IPS DF 19.7 (cell line): ENCODE measurements at regions not wholly inside any gene's neighbourhood (a gene's known extent, or its start where the extent isn't known, plus 50 kb on each side); places are given as distances from the start of the nearest gene placed in this dataset.
"Not testable (repeated sequence)": the region's sequence is repeated elsewhere in the genome, so short reads cannot be mapped to it uniquely, and the experiment has no call there.

Experiments used
- DNase-seq: peaks from one replicate; pipeline ENCODE4 v3.0.0-alpha.2; 2013; ENCODE audit warnings: low read depth, low spot score

DNA sequence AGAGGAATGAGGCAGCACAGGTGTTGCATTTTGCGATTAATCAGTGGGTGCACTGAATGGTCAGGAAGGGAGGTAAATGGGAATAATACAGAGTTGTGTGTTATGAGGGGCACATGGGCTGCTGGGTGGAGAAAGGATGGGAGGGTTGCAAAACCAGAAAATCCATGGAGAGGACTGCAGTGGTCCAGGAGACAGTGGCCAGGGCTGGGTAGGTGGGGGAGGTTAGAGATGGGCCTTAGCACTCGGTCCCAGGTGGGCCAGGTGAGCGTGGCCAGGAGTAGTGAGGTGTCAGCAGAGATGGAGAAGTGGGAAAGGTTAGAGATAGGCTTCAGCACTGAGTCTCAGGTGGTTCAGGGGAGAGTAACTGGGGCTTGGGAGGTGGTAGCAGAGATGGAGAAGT is 399.1 kb upstream of the LARGE1 start:
- DNase-seq: no peak

DNA sequence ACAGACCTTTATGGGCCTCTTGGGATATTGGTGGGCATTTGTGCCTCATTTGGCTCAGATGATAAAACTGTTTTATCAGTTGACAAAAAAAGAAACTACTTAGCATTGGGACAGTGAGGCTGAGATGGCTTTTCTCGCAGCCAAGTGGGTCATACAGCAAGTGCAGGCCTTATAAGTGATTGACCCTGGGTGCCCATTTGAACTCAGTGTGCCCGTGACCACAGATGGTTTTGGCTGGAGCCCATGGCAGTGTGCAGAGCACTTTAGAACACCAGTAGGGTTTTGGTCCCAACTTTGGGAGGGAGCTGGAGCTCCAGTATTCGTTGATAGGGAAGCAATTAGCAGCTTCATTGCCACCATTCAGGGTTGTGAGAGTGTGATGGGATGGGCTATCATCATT is 404.5 kb upstream of the LARGE1 start:
- no peak for DNase-seq

DNA sequence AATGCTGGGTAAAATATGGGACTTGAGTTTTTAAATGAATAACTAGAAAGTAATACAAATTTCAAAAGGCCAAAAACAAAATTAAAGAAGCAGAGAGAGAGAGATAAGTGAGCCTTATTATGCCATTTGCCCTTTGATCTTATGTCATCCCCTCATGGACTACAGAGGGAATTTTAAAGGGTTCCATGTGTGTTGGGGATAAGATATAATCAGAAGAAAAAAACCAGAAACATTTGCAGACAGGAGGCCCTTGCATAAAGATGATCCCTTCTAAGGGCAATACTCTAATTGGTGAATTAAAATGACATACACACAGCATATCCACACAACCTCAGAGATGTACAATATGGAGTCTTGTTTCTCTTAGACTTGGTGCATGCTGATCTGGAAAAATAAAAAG is 406.6 kb upstream of the LARGE1 start:
- no peak for DNase-seq

DNA sequence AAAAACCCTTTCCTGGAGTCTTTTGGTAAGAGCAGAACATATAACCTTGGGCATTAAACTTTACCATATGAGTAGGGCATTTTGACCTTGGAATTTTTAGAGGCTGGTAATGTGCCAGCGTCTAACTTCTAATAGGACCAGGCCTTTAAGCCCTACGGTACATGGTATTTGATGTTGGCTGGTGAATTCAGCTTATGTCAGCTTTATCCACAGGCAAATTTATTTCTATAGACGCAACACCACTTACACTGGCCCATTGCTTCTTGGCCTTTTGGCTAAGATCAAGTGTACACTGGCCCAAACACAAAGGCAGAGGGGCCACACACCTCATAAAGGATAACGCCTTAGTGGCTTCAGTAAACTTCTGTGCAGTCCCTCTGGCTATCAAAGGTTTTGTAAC is 410.2 kb upstream of the LARGE1 start:
- DNase-seq: no peak

DNA sequence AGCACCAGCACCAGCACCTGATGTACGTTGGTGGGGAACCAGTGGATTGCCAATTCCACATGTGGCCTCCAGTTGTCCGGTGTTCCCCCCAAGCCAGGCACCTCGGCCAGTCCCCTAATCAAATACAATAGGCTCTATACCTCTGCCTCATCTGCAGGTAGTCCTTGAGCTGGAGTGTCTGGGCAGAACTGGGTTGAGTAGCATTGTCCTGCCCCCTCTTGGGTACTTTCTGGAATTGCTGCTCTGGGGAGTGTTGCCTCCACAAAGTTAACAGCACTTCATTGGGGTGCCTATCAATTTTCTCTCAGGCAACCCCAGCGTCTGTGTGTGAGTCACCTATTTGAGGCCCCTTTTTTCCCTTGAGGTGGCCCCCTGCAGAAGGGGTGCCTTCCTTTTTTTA is 413.0 kb upstream of the LARGE1 start:
- DNase-seq: no peak

DNA sequence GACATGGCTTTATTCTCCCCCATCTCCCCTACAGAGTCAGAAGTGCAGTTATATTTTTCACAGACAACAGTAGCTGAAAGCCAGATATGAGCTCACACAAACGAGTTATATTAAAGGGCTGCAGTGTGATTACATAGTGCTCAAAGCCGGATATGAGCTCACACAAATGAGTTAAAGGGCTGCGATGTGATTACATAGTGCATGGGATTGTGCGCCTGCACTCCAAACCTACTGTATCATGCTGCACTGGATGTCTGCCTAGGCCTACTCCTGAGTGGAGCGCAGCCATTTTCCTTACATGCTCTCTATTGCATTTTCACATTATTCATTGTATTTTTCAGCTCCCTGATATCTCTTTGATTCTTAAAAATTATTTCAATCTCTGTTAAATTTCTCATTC is 414.6 kb upstream of the LARGE1 start:
- no peak for DNase-seq

DNA sequence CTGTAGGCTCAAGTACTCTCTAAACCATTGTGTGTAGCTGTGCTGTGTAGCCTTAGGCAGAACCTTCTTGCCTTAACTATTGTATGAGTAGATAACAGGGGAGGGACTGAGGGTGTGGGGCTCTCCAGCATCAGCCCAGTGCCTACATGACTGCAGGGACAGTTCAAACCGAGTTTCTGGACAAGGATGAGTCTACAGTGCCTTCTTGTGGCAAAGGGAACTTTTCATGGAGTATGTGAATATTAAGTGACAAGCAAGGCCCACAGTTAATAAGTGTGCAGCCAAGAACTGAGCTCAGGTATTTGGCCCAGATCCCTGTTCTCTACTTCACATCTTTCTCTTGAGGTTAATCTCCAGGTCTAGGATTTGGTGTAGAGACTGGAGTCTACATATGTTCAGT is 424.4 kb upstream of the LARGE1 start:
- no peak for DNase-seq

DNA sequence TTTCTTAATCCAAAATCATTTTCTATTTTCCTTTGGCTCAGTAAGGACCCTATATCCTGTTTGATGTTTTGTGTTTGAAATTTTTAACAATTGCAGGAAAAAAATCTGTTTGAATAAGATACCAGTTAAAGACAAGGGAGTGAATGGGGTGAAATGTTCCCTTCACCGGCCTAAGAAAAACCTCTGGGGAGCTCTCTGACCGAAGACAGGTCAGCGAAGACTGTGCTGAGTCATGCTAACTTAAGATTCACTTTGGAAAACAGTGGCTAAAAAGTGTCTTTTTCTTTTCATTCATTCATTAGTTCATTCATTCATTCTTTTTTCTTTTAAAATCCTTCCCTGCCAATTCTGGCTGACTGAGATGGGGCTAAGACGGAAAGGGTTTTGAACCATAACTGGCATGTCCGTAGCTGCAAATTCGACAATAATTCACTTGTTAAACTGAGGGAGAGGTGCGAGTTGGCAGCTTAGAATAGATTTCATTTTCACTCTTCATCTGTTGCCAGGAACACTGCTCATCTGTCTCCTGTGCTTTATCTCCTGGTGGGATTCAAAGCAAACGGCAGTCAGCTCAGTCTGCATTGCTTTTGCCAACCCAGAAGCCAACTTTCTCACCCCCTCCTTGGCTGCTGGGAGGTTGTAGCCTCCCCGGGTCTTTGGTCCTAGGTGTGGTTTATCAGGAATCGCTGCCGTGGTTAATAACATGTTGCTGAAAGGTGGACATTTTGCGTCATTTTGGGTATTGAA is 434.0 kb upstream of the LARGE1 start:
- no peak for DNase-seq

DNA sequence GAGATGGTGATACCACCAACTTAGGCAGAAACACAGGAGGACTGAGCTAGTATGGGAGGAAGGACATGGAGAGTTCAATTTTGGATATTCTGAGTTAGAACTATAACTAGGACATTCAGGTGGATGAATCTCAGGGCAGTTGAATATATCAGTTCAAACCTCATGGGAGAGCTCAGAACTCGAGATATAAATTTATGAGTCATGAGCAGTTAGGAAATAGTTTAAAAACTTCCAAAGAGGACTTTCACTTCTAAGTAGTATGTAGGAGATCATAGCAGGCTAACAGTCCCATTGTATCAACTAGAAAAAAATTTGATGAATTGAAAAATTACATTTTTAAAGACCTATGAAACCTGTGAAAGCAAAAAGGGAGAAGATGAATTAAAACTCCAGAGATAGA is 436.2 kb upstream of the LARGE1 start:
- no peak for DNase-seq

DNA sequence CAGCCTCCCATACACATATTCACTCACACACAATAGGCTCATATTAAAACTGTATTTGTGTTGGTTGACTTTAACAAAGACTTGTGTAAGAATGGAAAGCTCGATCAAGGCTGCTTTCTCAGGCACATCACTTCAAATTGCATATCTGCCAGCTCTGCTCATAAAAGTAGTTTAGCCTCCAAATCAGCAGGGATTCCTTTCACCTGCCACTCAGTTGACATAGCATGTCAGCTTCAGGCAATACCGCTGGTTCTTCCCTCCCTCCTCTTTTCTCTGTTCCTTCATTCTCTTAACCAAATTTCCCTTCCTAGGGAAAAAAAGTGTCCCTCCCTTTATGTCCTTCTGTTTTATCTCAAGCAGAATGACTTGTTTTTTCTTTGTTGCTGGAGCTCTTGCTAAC is 450.4 kb upstream of the LARGE1 start:
- no peak for DNase-seq

DNA sequence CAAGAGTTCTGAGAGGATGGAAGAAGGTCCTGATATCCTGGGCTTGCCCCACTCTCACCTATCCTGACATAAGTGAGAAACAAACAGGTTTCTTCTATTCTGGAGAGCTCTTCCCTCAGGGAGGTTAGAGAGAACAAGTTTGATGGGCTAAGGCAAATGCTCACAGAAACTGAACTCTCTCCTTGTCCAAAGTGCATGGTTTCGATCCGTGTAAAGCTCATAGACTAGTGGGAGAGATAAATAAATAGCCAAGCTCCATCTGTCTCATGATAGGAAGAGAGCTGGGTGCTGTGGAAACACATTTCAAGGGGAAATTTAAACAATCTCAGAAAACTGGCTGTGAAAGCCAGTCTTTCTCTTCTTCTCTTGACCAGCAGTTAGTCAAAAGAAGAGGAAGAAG is 459.5 kb upstream of the LARGE1 start:
- no peak for DNase-seq

DNA sequence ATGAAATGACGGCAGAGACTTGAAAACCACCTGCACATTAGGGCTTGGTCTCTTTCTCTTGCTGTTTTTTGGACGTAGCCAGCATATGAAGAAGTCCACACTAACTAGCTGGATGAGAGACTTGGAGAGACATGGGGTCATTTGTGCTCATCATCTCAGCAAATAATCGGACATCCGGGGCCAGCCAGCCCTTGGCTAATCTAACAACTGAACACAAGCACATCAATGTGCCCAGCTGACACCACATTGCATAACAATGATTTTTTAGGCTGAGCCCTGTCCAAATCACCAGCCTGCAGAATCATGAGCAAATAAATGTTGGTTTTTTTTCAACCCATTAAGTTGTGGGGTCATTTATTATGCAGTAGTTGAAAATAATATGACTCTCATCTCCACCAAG is 460.3 kb upstream of the LARGE1 start:
- DNase-seq: no peak

DNA sequence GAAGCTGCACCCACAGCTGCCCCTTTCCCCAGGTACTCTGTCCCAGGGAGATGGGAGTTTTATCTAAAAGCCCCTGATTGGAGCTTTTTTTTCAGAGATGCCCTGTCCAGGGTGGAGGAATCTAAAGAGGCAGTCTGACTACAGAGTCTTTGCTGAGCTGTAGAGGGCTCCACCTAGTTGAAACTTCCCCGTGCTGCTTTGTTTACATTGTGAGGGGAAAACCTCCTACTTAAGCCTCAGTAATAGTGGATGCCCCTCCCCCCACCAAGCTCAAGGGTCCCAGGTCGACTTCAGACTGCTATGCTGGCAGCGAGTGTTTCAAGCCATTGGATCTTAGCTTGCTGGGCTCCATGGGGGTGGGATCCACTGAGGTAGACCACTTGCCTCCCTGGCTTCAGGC is 470.1 kb upstream of the LARGE1 start:
- no peak for DNase-seq

DNA sequence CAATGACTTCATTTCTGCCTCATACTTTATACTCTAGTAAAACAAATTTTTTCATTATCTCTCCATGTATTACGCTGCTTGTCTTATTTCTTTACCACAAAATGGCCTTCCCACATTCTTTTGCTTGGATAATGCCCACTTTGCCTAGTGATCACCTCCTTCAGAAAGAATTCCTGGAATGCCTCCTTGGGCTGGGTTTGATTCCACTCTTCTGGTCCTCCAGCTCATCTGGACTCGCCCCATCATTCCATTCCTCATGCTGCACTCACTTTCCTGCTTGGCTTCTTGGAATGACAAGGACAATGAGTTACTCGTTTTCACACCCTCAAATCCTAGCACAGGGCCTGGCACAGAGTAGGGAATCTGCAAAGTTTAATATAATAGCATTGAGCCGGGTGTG is 475.1 kb upstream of the LARGE1 start:
- DNase-seq: no peak

DNA sequence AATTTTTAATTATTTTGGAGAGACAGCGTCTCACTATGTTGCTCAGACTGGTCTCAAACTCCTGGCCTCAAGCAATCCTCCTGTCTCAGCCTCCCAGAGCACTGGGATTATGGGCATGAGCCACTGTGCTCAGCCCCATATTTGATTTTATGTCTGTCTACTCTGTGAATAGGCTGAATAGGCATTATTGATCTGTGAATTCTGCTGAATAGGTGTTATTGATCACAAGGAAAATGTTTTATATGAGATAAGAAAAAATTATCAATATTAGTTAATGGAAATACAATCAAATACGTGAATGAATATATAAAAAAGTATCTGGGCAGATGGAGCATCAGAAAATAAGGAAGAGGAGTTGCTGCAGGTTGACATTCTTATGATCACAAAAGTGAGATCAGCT is 483.4 kb upstream of the LARGE1 start:
- DNase-seq: no peak

DNA sequence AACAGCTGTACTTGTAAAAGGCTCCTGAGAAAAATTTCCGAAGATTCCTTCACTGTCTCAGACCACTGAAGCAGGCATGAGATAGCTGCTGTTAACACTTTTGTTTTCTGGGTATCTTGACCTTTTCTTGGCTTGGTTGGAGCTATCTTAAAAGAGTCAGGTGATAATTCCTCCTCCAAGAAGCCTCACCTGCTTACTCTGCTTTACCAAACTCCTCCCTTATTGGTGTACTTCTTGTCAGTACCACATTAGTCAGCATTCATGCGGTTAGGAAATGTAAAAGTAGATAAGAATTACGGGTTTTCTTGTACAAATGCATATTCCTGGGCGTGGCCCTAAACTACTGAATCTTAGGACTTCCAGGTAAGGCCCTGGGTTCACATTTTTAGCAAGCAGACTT is 489.8 kb upstream of the LARGE1 start:
- DNase-seq: no peak

DNA sequence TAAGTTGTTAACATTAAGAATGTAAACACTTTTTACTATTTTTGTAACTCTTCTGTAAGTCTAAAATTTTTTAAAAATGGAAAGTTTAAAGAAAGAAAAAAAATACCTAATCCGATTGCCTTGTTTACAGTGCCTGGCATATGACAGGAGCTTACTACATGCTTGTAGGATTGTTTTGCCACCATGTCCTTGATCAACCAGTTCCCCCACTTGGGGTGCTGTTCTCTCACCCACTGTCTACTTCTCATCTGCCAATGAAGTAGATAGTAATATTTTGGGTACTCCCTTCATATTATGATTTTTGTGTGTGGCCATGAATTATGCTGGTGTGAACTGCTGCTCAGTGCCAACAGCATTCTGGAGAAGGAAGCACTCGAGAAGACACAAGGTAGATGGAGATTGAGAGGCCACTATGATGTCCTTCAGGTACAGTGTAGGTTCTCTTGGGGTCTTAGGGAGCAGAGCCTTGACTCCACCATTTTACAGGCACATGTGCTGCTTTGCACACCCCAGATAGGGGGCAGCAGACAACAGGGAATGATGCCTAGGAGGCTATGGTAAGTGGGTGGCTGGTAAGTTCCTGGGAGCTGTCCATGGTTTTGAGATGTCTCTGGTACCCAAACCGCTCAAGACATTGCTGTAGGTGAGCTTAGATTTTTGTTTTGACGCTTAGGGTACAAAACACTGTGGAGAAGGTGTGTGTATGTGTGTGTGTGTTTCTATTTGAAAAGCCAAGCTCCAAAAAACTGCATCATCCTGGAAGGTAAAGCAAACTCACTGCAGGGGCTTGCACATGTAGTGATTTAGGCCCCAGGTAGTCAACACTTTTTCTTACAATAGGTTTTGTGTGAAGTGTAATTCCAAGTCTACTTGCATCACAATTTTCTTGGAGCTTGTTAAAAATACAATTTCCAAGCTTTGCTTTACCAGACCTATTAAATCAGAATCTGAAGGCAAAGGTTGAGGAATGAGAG is 494.5 kb upstream of the LARGE1 start:
- DNase-seq: peak; percentile 90

DNA sequence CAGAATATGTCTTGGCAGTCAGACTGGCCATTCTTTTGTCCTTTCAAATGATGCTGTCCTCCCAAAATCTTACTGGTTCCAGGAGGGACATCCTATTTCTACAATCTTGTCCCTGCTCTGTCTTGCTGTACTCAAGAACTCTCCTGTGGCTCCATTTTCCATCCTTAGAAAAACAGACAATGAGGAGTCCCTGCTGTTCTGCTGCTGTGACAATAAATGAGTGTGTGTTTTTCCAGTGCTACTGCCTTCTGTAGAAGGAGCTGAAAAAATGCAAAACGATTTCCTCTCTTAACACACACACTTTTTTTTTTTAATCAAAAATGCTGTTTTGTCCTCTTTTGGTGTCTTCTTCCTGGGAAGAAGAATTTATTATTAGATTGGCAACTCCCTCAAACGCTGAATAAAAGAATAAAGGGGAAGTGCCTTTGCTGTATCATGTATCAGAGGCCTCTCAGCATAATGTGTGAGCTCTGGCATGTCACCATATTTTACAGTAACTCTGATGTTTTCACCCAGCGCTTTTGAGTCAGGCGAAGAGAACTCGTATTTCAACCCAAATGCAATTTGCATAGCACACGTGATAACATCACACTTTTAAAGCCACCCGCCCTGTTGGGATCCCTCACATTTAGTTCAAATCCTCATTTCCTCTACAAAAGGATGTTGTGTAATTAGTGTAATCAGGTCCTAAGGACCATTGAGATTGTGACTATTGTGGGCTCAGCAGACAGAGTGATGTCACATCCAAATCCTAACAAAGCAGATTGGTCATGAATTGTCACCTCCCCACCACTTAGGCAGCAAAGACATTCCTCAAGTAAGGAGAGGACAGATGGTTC is 496.0 kb upstream of the LARGE1 start:
- DNase-seq: no peak

DNA sequence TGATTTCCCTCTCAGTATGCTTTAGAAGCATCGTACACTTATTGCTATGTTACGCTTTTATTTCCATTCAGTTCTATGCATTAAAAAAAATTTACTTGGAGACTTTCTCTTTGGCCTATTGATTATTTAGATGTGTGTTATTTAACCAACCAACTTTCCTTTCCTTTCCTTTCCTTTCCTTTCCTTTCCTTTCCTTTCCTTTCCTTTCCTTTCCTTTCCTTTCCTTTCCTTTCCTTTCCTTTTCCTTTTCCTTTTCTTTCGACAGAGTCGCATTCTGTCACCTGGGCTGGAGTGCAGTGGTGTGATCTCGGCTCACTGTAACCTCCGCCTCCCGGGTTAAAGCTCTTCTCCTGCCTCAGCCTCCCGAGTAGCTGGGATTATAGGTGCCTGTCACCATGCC is 502.7 kb upstream of the LARGE1 start:
- DNase-seq: not testable (repeated sequence)

DNA sequence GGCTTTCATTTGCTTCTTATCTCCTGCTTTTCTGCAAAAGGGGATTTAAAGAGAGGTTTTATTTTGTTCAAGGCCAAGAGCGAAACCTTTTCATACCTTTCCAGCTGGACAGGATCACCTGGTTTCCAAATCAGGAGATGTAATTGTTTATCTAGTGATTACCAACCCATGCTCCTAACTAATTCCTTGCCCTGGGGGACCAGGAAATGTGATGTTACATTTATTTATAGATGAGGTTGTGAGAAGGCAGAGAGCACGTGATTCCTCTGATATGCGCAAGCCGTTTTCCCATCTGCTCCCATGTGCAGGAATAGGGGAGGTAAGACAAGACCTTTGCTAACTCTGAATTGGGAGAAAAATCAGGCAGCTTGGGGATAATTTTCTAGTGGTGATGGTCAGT is 507.2 kb upstream of the LARGE1 start:
- DNase-seq: no peak

DNA sequence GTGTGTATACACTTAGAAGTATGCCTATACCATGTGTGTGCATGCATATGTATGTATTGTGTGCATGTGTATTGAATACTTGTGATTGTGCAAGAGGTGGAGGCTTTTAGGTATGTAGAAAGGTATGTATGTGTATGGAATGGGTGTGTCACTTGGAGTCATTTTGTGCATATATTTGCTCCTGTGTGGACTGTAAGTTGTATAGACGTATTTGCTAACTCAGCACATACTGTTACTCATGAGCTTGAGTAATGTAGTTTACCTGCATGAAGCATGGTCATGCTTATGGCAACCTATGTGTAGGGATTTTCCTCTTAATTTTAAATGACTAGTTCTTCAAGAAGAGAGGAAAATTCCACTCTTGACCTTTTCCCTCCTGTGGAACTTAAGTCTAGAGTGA is 507.6 kb upstream of the LARGE1 start:
- no peak for DNase-seq

DNA sequence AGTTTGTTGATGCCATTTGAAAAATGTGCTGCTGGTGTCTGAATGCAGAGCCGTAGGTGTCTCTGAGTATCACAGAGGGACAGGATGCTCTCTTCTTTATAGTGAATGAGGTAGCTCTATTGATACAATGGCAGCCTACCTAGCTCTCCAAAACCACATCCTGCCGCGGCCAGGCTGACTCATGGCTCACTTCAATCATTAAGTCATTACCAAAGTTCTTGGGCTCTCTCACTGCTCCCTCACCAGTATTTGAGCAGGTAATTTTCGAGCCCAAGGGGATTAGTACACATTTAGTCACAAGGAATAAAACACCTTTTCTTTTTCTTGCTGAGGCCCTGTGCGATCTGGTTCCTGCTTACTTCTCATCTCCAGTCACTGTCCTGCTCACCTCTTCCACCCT is 509.0 kb upstream of the LARGE1 start:
- DNase-seq: no peak
